SW 1271 (cell line): ENCODE measurements at regions not wholly inside any gene's neighbourhood (a gene's known extent, or its start where the extent isn't known, plus 50 kb on each side); places are given as distances from the start of the nearest gene placed in this dataset.
"Not testable (repeated sequence)": the region's sequence is repeated elsewhere in the genome, so short reads cannot be mapped to it uniquely, and the experiment has no call there.

Experiments used
- DNase-seq, 2 experiments: peaks; one replicate each; lab custom pipeline; 2025; lab: John Stamatoyannopoulos, UW

DNA sequence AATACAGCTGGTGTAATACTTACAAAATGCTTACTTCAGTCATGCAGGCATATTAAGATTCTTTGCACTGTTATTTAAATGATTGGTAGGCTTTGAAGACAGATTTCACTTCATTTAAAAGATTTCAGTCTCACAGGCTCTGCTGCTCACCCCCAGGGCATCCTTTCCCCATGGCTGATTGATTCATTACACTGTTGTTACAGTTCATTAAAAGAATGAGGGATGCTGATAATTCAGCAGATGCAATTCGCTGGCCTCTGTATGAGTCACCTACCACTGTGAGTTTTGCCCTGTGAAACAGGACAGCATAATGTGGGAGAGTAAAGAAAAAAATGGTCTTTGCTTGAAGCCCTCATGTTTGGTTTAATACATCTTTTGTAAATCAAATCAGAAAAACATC lies 246.9 kb downstream of the CYLC2 start:
- no peak for DNase-seq

DNA sequence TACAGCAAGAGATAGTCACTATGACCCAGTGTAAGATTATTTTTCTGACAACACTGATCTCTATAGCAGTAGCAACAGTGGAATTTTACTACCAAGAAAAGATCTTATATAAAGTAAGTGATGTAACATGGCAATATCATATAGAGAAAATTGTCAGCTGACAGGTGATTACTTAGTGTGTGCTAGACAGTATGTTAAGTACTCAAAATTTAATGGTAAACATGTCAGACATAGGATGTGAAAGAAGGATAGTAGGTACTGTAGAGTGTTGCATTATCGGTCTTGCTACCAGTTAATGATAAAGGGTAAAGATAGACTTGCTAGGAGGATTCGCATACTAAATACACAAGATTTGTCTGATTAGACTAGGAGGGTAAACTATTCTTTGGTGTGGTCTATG lies 247.4 kb downstream of the CYLC2 start:
- no peak for DNase-seq

DNA sequence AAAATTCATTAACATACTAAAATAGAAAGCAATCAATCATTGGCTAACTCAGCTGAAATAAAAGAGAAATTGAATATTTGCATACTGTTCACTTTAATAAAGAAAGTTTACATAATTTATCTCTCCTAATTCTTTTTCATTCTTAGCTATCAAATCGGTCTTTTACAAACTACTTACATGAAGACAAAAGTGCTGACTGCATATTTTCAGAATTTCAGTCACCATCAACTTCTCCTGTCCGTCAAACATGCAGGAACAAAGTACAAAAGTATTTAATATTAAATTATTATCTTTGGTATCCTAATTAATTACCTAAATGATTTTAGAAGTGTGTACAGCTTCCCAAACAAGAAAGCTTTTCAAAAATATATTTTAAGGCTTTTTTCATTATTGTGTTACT lies 248.4 kb downstream of the CYLC2 start:
- DNase-seq: no peak

DNA sequence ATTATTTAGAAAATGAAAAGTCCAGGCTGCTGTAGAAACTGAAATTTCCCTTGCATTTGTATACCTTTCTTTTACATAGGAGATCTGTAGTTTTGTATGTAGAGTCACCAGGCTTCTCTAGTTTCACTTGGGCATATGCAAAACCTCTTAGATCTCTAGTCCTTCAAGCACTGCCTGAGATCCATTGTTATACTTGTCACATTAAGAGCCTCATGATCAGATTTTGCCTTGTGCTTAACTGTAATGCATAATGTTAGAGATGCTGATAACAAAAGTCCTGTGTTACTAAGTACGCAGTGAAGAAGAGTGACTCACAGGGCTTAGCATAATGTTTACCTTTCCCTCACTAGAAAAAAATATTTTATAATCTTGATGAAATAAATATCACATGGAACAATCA lies 250.2 kb downstream of the CYLC2 start:
- no peak for DNase-seq

DNA sequence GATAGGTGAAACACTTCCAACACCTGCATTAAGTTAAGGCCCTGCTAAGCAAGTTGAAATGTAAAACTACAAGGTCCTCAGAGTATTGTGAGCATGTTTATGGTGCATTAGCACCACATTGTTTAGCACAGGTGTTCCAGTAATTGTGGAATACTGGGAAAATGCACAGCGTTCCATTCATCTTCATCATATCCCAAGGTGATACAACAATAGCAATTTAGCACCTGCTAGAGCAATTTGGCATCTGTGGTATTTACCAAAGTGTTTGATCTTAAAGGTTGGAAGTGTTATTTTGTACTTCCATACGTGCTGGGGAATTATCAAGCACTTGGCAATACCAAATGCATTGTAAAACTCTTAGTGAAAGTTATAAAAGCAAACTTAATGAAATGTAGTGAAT lies 266.8 kb downstream of the CYLC2 start:
- no peak for DNase-seq

DNA sequence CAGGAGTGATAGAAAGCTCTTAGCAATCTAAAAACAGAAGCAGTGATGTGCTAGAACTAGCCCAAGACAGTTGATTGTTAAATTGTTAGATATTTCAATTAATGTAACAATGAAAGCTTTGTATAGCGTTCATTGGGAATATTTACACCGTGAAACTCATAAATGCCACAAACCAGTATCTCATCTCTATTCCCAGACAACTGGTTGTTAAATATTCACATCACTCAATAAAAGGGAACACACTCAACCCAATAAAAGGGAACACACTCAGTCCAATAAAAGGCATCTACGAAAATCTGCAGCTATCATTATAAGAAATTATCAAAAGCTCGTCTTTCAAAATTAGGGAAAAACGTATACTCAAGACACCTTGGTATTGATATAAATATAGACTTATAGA lies 270.9 kb downstream of the CYLC2 start:
- DNase-seq: no peak

DNA sequence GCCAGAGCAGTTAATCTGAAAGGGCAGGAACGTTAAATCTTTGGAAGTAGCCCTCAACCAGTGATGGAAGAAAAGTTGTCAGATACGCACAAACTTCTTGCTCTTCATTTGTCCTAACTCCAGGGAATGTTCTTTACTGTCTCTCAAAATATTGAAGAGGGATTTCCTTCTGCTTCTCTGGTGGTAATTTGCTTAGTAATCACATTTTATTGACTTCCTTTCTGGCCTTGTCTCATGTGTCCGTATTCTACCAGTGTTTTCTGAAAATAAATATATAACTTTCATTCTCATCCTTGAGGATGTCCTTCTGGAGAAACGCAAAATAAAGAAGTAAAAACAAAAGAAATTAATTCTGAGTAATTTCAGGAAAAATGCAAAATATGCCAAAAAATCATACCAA lies 282.1 kb downstream of the CYLC2 start:
- no peak for DNase-seq

DNA sequence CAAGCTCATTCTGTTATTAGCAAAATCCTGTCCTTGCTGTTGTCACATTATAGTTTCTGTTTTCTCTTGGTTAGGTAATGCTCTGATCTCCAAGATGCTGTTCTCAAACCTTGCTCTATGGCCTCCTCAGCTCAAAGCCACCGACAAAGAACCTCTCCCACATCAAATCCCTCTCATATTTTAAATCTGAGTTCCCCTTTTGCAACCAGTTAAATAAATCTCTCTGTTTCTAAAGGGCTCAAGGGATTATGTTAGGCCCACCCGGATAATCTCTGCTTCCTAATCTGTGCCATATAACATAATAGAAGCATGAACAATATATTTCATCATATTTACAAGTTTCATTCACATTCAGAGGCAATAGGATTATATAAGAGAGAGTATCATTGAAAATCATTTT lies 286.0 kb downstream of the CYLC2 start:
- no peak for DNase-seq

DNA sequence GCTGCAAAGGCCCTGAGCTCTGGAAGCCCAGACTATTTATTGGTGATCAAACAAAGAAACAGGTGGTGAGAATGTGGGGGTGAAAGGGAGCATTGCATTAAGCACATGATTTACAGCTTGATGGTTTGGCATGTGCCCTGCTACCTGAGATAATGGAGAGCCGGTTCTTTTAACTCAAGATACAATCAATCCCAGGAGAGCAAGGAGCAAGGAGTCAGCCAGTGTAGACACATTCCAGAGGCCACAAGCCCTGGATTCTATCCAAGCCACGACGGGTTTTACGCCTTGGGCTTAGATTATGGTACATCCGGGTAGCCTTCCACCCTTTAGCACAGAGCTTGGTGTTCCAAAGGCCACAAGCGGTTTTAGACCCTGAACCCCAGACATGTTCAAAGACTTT lies 292.2 kb downstream of the CYLC2 start:
- DNase-seq: no peak

DNA sequence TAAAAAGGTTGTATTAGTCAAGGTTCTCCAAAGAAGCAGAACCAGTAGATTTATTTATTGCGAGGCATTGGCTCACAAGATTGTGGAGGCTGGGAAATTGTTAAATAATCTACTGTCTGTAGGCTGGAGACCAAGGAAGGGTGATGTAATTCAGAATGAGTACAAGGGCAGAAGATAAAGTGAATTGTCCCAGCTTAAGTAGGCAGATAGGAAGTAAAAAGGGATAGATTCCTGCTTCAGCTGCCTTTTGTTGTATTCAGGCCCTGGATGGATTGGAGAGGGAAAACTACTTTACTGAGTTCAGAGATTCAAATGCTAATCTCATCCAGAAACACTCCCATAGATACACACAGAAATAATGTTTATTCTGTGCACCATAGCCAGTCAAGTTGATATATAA lies 301.1 kb downstream of the CYLC2 start:
- DNase-seq: no peak

DNA sequence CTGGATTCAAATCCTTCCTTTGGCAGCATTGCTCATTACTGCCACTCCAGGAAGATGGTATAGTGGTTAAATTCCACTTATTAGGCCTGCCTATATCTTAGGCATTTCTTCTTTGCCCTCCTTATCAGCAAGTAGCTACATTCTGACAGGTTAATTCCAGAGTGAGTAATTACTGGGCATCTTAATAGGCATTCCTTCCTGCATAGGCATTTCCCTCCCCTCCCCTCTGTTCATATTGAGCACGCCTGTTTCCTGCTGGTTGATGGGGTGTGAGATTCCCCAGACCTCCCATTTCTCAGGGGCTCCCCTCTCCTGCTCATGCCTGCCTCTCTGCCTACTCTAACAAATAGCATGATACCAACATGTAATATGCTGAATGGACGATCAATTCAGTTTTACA lies 305.9 kb downstream of the CYLC2 start:
- no peak for DNase-seq

DNA sequence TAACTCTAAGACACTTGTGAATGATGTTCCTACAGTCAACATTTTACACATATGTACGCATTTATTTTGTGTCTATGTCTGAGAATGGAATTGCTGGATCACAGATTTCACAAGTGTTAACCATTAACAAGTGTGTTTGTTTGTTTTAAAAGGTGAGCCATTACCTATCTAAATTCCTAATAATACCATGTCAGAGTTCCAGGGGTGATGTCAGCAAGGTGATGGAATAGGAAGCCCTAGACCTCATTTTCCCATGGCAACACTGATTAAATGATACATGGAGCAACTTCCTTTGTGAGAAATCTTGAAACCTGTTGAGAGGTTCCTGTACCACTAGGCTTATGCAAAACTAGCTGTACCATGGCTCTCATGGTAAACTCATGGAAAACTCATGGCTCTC lies 309.7 kb downstream of the CYLC2 start:
- no peak for DNase-seq

DNA sequence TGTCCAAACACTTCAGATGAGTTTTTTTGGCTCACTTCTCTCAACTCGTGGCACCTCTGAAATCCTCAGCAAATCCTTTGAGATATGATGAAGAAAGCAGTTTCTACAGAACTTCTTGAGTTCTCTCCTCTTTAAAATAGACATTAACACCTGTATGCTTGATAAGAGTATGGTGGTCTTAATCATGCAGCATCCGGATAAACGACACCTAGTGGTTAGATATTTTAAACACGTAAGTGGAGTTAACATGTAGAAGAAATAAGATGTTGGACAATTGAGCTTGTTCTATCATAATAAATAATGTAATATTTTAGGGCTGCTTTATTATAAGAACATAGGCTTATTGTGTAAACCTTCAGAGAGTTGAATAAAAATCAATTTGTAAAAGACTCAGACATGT lies 324.8 kb downstream of the CYLC2 start:
- DNase-seq: peak in 1 of 2 experiments; percentile 3

DNA sequence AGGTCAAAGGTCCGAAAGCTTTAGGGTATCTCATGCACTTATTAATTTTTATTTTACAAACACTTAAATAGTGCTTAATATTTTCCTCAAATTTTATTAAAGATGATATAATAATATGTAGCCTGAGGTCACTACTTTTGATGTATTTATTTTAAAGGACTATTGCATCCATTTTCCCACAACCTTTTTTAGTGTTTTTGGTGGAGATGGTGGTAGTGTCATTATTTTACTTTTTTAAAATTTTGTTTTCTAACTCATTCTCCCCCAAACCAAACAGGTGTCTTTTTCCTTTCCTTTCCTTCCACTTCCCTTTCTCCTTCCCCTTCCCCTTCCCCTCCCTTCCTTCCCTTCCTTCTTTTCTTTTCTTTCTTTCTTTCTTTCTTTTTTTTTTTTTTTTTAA lies 328.6 kb downstream of the CYLC2 start:
- no peak for DNase-seq

DNA sequence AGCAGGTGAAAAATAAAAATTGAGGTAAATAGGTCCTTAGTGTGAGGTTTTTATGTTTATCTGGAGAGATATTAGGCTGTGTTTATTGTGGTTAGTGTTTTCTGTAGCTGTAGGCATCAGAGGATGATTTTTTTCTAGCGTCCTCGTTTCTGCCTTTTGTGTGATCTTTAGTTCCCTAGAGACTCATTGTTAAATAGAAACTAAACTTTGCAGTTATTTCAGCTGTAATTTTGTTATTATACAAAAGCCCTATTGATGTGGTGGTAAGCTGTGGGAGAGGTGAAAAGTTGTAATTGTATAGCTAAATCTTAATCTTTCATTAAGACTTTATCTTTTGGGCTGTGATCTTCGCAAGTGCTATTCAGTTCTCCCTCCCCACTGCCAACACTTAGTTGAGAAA lies 340.3 kb downstream of the CYLC2 start:
- DNase-seq: no peak

DNA sequence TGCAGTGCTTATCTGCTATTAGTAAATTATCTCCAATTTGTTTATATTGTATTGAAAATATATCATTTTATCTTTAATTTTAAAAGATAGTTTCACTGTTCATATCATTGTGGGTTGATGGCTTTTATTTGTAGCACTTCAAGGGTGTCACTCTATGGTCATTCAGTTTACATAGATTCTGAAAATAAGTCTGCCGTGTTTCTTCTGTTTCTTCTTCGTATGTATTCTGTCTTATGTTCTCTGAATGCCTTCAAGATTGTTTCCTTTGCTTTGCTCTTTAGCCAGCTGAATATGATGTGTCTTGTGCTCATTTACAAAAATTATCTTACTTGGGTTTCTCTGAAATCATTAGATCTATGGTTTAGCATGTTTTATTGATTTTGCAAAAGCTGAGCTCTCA lies 359.9 kb downstream of the CYLC2 start:
- DNase-seq: no peak

DNA sequence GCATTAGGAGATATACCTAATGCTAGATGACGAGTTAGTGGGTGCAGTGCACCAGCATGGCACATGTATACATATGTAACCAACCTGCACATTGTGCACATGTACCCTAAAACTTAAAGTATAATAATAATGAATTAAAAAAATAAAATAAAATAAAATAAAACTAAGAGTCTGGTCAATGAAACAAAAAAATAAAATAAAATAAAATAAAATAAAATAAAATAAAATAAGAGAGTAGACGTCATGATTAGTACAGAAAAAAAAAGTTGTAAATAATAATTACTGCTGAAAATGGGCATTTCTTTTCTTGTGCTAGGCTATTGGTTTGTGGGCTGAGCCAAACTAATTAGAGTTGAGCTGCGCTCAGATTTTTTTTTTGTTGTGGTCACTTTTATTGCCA lies 362.8 kb downstream of the CYLC2 start:
- not testable (repeated sequence) for DNase-seq

DNA sequence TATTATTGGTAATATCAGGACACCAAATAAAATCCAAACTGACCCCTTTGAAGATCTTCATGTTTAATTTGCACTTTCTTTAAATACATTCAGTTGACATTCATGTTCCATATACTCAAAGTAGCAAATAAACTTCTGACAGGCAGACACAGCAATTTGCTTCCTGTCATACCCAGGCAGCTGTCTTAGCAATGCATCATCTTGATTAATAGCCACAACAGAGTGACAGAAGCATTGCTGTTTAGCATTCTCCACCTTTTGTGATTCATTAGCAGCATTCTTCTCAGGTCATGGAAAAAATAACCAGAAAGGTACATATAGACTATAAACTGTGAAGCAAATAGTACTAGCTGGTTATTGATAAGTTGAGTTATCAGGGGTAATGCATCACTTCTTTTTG lies 366.8 kb downstream of the CYLC2 start:
- peak; percentile 23 to 34 for DNase-seq

DNA sequence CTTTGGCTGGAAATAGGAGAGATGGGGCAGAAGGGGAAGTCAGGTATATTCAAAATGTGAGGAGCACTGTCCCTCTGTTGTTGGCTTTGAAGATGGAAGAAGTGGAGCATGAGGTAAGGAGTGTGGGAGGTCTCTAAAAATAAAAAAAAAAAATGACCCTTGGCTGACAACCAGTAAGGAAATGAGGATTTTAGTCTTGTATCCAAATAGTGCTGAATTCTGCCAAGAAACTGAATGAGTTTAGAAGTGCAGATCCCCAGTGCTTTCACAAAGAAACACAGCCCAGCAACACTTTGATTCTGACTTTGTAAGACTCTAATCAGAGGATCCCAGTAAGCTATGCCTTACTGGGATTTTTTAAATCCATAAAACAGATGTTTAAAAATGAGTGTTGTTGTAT lies 367.9 kb downstream of the CYLC2 start:
- no peak for DNase-seq

DNA sequence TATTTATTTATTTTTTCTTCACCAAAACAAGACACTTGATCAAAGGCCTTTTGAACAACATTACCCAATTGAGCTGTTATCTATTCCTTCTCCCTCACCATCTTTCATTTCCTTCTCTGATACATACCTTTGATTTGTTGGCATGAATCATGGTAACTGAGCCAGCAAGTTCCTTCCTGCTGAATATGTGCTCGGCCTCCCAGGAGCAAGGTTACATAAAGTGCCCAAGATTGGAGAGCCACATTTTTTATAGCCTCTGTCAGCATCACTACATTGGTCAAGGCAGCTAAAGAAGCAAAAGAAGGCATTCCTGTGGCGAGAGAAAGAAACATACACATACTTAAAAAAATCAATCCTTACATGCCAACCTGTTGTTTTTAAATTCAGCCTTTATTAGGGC lies 369.6 kb downstream of the CYLC2 start:
- peak; percentile 68 to 93 for DNase-seq

DNA sequence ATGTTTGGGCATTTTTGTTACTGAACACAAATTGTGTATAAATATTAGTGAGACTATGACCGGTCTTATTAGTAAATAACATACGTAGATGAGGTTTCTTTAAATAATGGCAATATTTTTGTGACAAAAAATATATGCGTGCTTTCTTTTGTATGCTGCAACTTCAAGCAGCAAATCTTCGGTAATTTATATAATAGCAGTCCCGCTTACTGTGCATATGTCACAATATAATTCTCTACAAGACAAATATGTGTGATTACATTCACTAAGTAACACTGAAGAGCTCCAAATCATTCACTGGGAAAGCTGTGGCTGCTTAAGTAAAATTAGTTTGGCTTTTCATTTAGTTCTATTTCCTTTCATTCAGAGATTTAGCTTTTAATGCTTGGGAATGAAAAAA lies 376.0 kb downstream of the CYLC2 start:
- no peak for DNase-seq

DNA sequence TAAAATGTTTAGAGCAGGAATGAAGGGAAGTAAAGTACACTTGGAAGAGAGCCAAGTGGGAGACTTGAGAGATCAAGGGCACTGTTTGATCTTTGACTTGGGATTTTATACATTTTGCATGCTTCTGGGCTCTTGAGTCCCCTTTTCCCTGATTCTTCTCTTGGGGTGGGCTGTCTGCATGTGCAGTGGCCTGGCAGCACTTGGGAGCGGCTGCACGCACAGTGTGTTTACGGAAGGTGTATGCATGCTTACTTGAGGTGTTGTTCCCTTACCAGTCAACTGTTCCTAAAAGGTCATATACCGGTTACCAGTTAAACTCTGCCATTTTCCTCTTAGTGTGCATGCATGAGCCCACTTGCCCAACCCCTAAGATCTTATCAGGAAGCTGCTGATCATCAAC lies 377.7 kb downstream of the CYLC2 start:
- no peak for DNase-seq

DNA sequence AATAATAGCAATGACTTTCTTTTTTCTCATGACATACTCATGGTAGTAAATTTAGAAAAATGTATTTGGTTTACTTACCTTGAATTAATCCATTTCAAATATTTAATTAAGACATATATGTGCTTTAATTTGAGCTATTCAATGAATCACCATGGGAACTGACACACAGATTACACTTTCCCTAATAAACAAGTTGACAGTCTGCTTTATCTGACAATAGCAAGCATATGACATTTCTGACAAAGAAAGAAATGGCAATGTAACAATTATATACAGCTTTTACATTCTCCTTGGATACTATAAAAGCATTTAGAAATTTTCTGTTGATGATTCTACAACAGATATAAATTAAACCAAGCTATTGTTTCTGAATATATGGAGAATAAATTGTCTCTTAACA lies 382.5 kb downstream of the CYLC2 start:
- no peak for DNase-seq

DNA sequence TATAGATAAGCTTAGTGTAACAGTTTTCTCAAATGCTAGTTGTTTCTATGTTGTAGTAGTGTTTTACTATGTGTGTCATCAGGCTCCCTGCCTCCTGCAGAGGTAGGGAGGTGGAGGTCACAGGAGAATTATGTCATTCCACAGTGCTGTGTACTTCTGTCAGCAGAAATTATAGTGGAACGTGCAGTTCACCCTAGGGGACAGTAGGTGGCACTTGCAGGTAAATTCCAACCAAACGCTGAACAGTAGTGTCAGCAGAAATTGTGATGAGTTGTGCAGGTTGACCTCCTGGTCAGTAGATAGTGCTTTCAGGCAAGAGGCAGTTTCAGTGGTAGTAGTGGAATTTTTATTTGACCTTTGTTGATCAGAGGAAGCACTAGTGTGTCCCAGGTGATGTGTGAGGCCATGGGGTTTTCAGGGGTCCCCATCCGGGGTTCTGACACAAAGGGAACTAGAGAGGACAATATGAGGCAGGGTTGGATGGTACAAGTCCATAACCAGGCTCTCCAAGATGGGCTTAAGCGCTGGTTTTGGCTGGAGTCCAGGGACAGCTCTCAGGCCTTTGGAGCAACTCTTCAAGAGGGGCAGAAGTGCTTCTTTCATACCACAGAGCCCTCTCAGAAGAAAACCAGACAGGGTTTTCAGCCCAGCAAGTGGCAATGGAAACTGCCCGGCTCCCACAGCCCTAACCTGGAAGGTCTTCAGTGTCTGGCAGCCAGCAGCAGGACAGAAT lies 402.9 kb downstream of the CYLC2 start:
- peak in 1 of 2 experiments; percentile 63 for DNase-seq

DNA sequence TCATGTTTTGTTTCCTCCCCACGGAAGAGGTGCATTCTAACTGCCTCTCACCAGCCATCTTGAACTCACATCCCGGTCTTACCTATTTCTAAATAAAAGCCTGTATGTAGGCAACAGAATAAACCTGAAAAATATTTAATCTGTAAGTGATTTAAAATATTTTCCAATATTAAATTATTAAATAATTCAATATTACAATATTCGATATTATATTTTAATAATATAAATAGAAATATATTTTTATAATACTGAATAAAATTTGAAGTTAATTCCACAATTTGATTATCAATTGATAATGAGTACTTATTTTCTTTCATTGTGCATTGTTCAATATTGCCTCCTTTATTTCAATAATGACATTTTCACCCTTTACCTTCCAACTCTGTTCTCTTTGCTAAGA lies 404.4 kb downstream of the CYLC2 start:
- no peak for DNase-seq
